ENCODE measurements at regions not wholly inside any gene's neighbourhood (a gene's known extent, or its start where the extent isn't known, plus 50 kb on each side); places are given as distances from the start of the nearest gene placed in this dataset.

GRCh38 chr7:21086688-21087087 is 300.0 kb upstream of the SP8 start:
- H3K4me1 ChIP-seq = no peaks in the 10 kb centered on the region
- H3K9me3 ChIP-seq = no peaks in the 10 kb centered on the region
- H3K4me3 ChIP-seq = no peak overlapping the region
- ATAC-seq = no peak
- no peak overlapping the region for H3K27ac ChIP-seq
- no peak for TF ChIP-seq POLR2AphosphoS5 (IDR thresholded peaks at IDR 0.05)
- TF ChIP-seq, protein P1, sequence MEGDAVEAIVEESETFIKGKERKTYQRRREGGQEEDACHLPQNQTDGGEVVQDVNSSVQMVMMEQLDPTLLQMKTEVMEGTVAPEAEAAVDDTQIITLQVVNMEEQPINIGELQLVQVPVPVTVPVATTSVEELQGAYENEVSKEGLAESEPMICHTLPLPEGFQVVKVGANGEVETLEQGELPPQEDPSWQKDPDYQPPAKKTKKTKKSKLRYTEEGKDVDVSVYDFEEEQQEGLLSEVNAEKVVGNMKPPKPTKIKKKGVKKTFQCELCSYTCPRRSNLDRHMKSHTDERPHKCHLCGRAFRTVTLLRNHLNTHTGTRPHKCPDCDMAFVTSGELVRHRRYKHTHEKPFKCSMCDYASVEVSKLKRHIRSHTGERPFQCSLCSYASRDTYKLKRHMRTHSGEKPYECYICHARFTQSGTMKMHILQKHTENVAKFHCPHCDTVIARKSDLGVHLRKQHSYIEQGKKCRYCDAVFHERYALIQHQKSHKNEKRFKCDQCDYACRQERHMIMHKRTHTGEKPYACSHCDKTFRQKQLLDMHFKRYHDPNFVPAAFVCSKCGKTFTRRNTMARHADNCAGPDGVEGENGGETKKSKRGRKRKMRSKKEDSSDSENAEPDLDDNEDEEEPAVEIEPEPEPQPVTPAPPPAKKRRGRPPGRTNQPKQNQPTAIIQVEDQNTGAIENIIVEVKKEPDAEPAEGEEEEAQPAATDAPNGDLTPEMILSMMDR (IDR thresholded peaks at IDR 0.05) = no peak
- peaks cover 5% of the 10 kb centered on the region for H3K27me3 ChIP-seq
- H3K36me3 ChIP-seq = no peaks in the 10 kb centered on the region

- WGBS, 2 donors (ENCODE audit: low coverage in 1 of 2) = 42 to 74% methylated on average over 4 of the region's 4 CpGs
- H3K4me3 ChIP-seq = no peak overlapping the region
- no peaks in the 10 kb centered on the region for H3K9me3 ChIP-seq
- TF ChIP-seq POLR2A (IDR thresholded peaks at IDR 0.05) = no peak
- TF ChIP-seq, protein P1 (IDR thresholded peaks at IDR 0.05) = no peak
- TF ChIP-seq POLR2AphosphoS5 (IDR thresholded peaks at IDR 0.05) = no peak
- no peak for TF ChIP-seq EP300 (IDR thresholded peaks at IDR 0.05)
- H3K27me3 ChIP-seq = no peaks in the 10 kb centered on the region
- no peaks in the 10 kb centered on the region for H3K36me3 ChIP-seq
- no peak for ATAC-seq
- H3K27ac ChIP-seq = no peak overlapping the region
- H3K4me1 ChIP-seq = no peaks in the 10 kb centered on the region
Observed at GRCh38 chr7:21089653-21090052, 303.0 kb upstream of the SP8 start.

GRCh38 chr7:21092766-21093702 is 306.3 kb upstream of the SP8 start:
- H3K27ac ChIP-seq = no peak overlapping the region
- H3K9me3 ChIP-seq = no peaks in the 10 kb centered on the region
- TF ChIP-seq, protein P1 (IDR thresholded peaks at IDR 0.05) = no peak
- TF ChIP-seq POLR2AphosphoS5 (IDR thresholded peaks at IDR 0.05) (no peak), EP300 (IDR thresholded peaks at IDR 0.05) (no peak), POLR2A (IDR thresholded peaks at IDR 0.05) (no peak)
- H3K36me3 ChIP-seq = no peaks in the 10 kb centered on the region
- no peaks in the 10 kb centered on the region for H3K4me1 ChIP-seq
- no peak for ATAC-seq
- H3K27me3 ChIP-seq = no peaks in the 10 kb centered on the region
- H3K4me3 ChIP-seq = no peak overlapping the region
- WGBS, 2 donors (ENCODE audit: low coverage in 1 of 2) = 81 to 87% methylated on average over 4 to 9 of the region's 9 CpGs

- no peak for ATAC-seq
- H3K9me3 ChIP-seq = no peaks in the 10 kb centered on the region
- H3K4me3 ChIP-seq = no peak overlapping the region
- H3K36me3 ChIP-seq = no peaks in the 10 kb centered on the region
- no peak overlapping the region for H3K27ac ChIP-seq
- no peaks in the 10 kb centered on the region for H3K4me1 ChIP-seq
- no peak for TF ChIP-seq POLR2A (IDR thresholded peaks at IDR 0.05)
- TF ChIP-seq EP300 (IDR thresholded peaks at IDR 0.05) = no peak
- TF ChIP-seq, protein P1 (IDR thresholded peaks at IDR 0.05) = no peak
- no peaks in the 10 kb centered on the region for H3K27me3 ChIP-seq
Observed at GRCh38 chr7:21094589-21094988, 307.9 kb upstream of the SP8 start.

DNA sequence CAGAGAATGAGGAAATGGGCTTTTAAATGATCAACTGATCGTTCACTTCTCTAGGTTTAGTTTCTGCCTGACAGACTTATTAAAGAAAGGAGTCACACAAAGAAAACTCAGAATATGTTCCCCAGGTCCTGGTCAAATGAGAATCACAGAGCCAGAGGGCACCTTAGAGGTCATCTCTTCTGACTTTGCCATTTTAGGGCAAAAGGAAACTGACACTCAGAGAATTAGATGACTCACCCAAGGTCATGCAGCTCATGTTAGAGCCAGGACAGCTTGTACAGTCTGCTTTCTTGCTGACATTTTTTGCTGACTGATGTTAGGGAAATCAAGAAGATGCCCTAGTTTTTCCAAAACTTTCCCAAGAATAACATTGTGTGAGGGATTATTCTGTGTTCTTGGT is 312.7 kb upstream of the SP8 start:
- no peak overlapping the region for H3K4me3 ChIP-seq
- TF ChIP-seq, protein P1 (IDR thresholded peaks at IDR 0.05) = no peak
- TF ChIP-seq EP300 (IDR thresholded peaks at IDR 0.05) (no peak), POLR2AphosphoS5 (IDR thresholded peaks at IDR 0.05) (no peak), POLR2A (IDR thresholded peaks at IDR 0.05) (no peak)
- H3K36me3 ChIP-seq = no peaks in the 10 kb centered on the region
- WGBS, 2 donors (ENCODE audit: low coverage in 1 of 2) = 56 to 75% methylated on average over 1 of the region's 1 CpG
- no peak for ATAC-seq
- no peaks in the 10 kb centered on the region for H3K27me3 ChIP-seq
- H3K9me3 ChIP-seq = no peaks in the 10 kb centered on the region
- H3K27ac ChIP-seq = no peak overlapping the region
- no peaks in the 10 kb centered on the region for H3K4me1 ChIP-seq

All from gastroesophageal sphincter (tissue), 4 donors.